ENCODE measurements at regions not wholly inside any gene's neighbourhood (a gene's known extent, or its start where the extent isn't known, plus 50 kb on each side); places are given as distances from the start of the nearest gene placed in this dataset.

DNA sequence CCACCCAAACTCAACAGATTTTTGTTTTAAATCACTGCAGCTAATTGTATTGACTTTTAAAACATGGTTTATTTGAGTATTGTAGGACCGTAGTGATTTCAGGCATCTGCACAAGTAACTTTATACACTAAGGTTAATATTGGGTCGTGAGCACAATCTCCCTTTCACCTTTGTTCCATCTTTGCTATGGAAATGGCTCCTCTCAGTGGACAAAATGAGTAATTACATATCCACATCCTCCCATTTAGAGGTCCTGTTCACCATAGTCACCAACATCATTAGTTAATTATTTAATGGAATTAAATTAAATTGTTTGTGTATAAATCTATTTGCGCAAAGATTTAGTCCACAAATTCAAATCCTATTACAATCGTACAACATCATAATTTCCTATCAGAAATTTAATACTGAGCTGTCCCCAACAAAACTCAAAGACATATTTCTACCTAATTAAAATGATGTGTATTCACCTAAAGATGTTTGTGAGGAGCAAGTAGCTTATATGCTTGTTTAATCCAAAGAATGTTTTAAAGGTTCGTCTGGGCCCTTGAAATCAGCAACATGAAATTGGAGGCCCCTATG is 173.0 kb upstream of the DAPK1 start:
- WGBS, 2 experiments (ENCODE audit: extremely low coverage in 1 of 2, insufficient coverage in 1 of 2, insufficient read length in 1 of 2, insufficient replicate concordance in 2 of 2, low coverage in 1 of 2, low lambda C conversion rate in 2 of 2, missing lambda C conversion rate in 1 of 2) = 19% methylated on average over 5 of the region's 5 CpGs; no CpG with 5 or more reads in 1 of the 2 experiments
- H3K23ac ChIP-seq (ENCODE audit: insufficient read length) = no peak overlapping the region
- H2BK5ac ChIP-seq (ENCODE audit: low read depth, low read length) = no peak overlapping the region
- no peak overlapping the region for H3K9ac ChIP-seq (replicated peaks in 1 of 4; ENCODE audit: extremely low read depth in 1 of 4, low read depth in 3 of 4, low read length in 3 of 4)
- H3K36me3 ChIP-seq (ENCODE audit: control insufficient read depth in 2 of 4, insufficient read depth in 4 of 4, low read length in 3 of 4) = no peaks in the 10 kb centered on the region
- TF ChIP-seq SIX5 (IDR thresholded peaks at IDR 0.05; ENCODE audit: low read depth, low read length) (no peak), POU5F1 (IDR thresholded peaks at IDR 0.05; ENCODE audit: low read depth, low read length) (no peak), RAD21 (IDR thresholded peaks at IDR 0.05 in 1 of 2, conservative IDR thresholded peaks at IDR 0.05 in 1 of 2; ENCODE audit: low read depth in 2 of 2, low read length in 2 of 2) (peak; percentile 96), TAF1 (IDR thresholded peaks at IDR 0.05; ENCODE audit: low read depth, low read length) (no peak), SIN3A (conservative IDR thresholded peaks at IDR 0.05 in 1 of 2, IDR thresholded peaks at IDR 0.05 in 1 of 2; ENCODE audit: low read depth in 1 of 2, low read length in 2 of 2) (no peak)
- TF ChIP-seq, protein P1, sequence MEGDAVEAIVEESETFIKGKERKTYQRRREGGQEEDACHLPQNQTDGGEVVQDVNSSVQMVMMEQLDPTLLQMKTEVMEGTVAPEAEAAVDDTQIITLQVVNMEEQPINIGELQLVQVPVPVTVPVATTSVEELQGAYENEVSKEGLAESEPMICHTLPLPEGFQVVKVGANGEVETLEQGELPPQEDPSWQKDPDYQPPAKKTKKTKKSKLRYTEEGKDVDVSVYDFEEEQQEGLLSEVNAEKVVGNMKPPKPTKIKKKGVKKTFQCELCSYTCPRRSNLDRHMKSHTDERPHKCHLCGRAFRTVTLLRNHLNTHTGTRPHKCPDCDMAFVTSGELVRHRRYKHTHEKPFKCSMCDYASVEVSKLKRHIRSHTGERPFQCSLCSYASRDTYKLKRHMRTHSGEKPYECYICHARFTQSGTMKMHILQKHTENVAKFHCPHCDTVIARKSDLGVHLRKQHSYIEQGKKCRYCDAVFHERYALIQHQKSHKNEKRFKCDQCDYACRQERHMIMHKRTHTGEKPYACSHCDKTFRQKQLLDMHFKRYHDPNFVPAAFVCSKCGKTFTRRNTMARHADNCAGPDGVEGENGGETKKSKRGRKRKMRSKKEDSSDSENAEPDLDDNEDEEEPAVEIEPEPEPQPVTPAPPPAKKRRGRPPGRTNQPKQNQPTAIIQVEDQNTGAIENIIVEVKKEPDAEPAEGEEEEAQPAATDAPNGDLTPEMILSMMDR (IDR thresholded peaks at IDR 0.05; ENCODE audit: control extremely low read depth in 1 of 3, insufficient read depth in 1 of 3, low read depth in 1 of 3, low read length in 3 of 3) = peak in 2 of 3 experiments; percentile 63 to 65; a peak in 2 of 4 replicates
- DNase-seq (ENCODE audit: low read depth in 1 of 2, low spot score in 2 of 2) (no peak), FAIRE-seq (peak; percentile 92)
- no peak overlapping the region for H3K14ac ChIP-seq (ENCODE audit: insufficient read length)
- no peak overlapping the region for H2BK12ac ChIP-seq (ENCODE audit: low read depth, low read length)
- H4K91ac ChIP-seq (replicated peaks; ENCODE audit: insufficient read length, low read length) = no peak overlapping the region
- H3K27me3 ChIP-seq (replicated peaks in 1 of 4; ENCODE audit: control insufficient read depth in 3 of 4, extremely low read depth in 1 of 4, insufficient read depth in 3 of 4, low read length in 3 of 4) = no peaks in the 10 kb centered on the region
- POLR2A ChIA-PET (ENCODE audit: partially characterized antibody) = no interaction called here
- no peaks in the 10 kb centered on the region for H4K20me1 ChIP-seq (replicated peaks in 1 of 2; ENCODE audit: control insufficient read depth in 1 of 2, insufficient read depth in 2 of 2, low read length in 2 of 2)
- H3K4me1 ChIP-seq (replicated peaks in 1 of 4; ENCODE audit: control insufficient read depth in 3 of 4, insufficient read depth in 4 of 4, low read length in 3 of 4) = no peaks in the 10 kb centered on the region
- no peaks in the 10 kb centered on the region for H3K79me2 ChIP-seq (ENCODE audit: control insufficient read depth in 1 of 2, insufficient read depth in 2 of 2, low read length in 2 of 2)
- no peak overlapping the region for H2AK5ac ChIP-seq (ENCODE audit: low read depth, low read length)
- H2BK120ac ChIP-seq (replicated peaks; ENCODE audit: low read depth, low read length) = no peak overlapping the region
- H3K9me3 ChIP-seq (ENCODE audit: insufficient read depth in 2 of 2, low read depth in 1 of 2, low read length in 1 of 2) = no peaks in the 10 kb centered on the region
- CTCF ChIA-PET (ENCODE audit: partially characterized antibody) = interaction anchor here (0.6 to 2.5 kb wide), 29 partner anchors 8 to 1004 kb away, joined by 3 to 16 read pairs (median 4); no protein-coding TSS in a partner anchor
- no peak overlapping the region for H3K56ac ChIP-seq (replicated peaks; ENCODE audit: insufficient read length, low read depth, low read length)
- H3K4ac ChIP-seq (replicated peaks; ENCODE audit: insufficient read length, low read depth, low read length) = no peak overlapping the region
- H4K5ac ChIP-seq (ENCODE audit: insufficient read length, low read depth, low read length) = no peak overlapping the region
- H3K4me3 ChIP-seq (ENCODE audit: extremely low read depth in 1 of 4, insufficient read depth in 2 of 4, low read depth in 3 of 4, low read length in 4 of 4) = no peak overlapping the region
- no peak overlapping the region for H2BK15ac ChIP-seq (ENCODE audit: low read length)
- H3K4me2 ChIP-seq (ENCODE audit: insufficient read depth in 1 of 2, low read depth in 2 of 2, low read length in 2 of 2) = no peak overlapping the region
- H3K79me1 ChIP-seq (ENCODE audit: low read depth, low read length) = no peaks in the 10 kb centered on the region
- H4K8ac ChIP-seq (ENCODE audit: extremely low read depth, insufficient read depth, low read length) = no peak overlapping the region
- no peak overlapping the region for H2AFZ ChIP-seq (ENCODE audit: low read length)
- no peak overlapping the region for H3K27ac ChIP-seq (ENCODE audit: low read depth, low read length)
- no peak overlapping the region for H3K18ac ChIP-seq (ENCODE audit: extremely low read depth, low read length)
- no peak overlapping the region for H2BK20ac ChIP-seq (ENCODE audit: low read length)
- no peaks in the 10 kb centered on the region for H3K23me2 ChIP-seq (ENCODE audit: low read depth, low read length)
